Stimulated activated CD4-positive, alpha-beta T cell treated with anti-CD3 and anti-CD28 coated beads, Interleukin-15, amount 100 ng/mL, for 24 hours (primary cell): ENCODE measurements at regions not wholly inside any gene's neighbourhood (a gene's known extent, or its start where the extent isn't known, plus 50 kb on each side); places are given as distances from the start of the nearest gene placed in this dataset.

ENCODE experiments used
- DNase-seq: peaks from one replicate; pipeline ENCODE4 v3.0.0-alpha.2; 2020

DNA sequence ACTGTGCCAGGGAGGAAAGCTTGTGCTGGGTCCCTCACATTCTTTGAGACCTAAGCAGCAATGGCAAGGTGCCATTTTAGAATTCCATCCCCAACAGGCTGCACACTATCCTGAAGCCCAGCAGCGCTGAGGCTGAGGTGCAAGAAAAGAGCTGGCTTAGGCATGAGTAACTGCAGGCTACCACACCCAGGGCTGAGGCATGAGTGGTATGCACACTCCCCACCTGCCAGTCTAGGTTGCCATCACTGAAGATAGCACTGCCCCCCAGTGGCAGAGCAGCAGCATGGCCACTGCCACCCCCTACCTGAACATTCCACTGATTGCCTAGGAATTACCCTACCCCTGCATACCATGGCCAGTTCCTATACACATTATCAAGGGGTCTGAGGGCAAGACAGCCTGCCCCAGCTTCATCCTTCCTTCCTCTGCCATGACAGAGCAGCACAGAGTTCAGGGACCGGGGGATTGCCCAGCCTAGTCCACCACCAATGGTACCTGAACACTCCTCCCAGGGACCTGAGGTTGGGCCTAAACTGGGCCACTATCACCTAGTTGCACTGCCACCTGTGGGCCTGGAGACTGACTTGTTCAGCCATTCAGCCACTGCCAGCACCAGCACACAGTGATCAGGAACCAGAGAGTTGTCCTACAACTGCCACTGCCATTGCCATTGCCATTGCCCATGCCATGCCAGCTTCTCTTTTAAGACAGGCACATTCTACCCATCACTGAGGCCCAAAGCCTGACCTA is 129.8 kb downstream of the SATB1 start:
- peak; percentile 56 for DNase-seq

DNA sequence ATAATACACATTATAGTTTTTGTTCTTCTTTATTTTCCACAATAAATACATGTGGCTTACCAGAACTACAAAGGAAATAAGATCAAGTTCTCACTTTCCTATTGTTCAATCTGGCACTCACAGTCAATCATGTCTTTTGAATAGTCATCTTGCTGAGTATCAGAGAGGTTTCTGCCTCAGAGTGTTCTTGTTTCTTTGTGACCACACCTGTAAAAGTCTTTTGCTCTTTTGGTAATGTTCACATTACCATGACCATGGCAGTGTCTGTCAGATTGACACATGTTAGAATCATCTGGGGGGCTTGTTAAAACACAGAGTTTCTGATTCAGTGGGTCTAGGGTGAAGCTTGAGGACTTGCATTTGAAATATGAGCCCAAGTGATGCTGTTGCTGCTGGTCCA is 135.0 kb downstream of the SATB1 start:
- DNase-seq: no peak

DNA sequence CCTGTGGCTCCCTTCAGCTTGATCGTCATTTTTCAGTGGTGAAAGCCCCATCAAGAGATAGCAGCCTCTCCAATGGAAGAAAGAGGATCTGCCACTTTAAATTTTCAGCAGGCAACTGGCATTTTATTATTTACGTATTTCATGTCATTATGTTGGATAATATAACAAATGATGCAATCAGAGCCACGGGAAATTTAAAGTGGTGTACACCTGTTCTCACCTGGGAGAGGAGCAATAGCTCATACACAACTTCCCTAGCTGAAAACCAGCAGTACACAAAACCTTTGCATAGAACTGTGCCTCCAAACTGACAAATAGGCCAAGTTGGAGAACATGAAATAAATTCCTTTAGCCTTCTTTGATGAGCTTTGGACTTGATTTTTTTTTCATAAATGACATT is 136.9 kb downstream of the SATB1 start:
- DNase-seq: no peak

DNA sequence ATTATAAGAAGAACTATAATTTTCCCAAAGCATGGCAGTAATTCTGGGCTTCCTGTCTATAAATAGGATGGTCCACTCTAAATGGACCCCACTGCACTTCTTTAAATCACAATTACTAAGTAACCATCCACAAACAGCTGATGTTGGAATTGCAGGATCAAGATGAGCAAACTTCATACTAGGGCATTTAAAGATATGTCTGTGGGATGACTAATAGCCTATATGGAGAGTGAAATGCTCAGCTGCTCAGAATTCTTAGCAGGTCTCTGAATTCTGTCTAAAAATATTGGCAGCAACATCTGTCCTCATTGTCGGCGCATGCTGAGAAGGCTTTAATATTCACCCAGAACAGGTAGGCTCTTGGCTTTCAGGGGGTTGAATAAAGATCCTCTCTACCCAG is 140.4 kb downstream of the SATB1 start:
- no peak for DNase-seq

DNA sequence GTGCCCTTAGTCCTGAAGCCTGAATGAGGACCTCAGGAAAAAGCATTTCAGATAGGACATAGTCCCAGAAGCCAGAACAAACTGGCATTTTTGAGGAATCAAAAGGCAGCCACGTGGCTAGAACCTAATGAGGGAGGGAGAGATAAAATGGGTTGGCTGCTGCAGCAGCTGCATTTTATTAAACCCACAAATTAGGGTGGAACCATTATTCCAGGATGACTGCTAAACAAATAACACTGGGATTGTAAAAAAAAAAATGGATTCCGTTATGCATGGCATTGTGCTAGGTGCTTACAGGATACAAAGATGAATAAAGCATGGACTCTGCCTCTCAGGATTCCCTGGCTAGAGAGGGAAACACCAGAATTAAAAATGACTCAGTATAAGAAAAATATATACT is 141.5 kb downstream of the SATB1 start:
- DNase-seq: no peak

DNA sequence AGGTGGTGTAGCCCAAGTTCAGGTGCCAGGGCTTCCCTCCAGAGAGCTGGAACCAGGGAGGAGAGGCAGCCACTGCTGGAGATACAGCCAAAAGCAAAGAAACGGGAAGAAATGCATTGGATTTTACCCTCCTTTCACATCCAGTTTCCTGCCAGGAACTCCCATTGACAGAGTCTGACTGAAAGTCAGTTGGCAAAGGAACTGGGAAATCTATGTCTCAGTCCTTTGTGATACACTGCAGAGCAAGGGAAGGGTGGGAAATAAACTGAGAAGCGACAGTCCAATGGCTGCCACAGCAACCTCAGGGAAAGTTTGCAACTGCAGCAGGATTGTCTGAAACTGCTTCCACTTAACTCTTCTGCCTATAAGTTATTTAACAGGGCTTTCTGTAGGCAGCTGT is 142.6 kb downstream of the SATB1 start:
- no peak for DNase-seq

DNA sequence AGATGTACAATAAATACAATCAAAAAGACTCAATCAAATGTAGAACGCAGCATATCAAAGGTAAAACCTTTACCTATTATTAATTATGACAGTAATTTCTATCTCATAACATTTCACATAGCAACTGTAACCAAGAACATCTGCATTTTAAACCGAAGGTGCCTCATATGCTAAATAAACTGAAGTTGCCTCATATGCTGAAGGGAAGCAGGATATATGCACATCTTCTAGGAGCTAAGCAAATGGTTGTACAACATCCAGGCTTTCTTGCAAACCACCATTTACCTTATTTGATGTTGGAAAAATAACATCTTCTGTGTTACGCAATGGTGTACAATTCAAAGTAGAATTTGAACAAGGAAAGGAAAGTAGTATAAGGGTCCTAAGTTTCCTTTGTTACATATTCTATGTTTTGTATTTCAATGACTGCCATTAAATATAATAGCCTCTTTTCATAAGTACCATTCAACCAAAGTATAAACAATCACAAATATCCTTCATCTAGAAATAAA is 145.9 kb downstream of the SATB1 start:
- DNase-seq: no peak

DNA sequence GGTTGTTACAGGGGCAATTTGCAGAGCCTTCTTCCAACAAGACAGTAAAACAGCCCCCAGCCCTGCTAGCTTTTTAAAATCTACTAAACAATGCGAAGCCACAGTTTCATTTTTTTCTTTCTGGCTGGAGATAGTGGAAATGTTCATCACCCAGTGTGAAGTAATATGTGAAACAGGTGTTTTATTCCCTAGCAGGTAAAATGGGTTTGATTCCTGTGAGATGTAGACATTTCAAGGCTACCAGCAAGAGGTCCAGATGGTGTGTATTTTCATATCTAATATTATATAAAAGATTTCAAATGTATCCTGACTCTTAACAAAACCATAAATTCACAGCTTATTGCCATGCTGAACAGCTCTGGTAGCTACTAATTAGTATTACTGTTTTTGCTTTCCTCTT is 160.3 kb downstream of the SATB1 start:
- DNase-seq: no peak

DNA sequence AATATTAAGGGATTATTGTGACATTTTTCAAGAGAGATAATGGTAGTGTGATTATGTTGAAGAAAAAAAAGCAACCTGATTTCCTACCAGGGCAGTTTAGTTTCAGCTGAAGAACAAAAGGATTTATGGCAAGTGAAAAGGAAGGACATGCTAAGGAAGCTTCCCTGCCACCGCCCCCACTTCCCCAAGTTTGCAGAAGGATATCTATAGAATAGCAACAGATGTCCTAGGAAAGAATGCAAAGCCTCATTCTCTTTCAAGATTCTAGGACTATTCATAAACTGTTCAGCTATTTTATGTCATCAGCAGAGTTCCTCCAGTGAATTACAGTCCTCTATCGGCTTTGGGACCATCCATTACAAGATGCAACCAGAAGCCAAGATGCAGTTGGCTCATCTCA is 160.8 kb downstream of the SATB1 start:
- DNase-seq: no peak

DNA sequence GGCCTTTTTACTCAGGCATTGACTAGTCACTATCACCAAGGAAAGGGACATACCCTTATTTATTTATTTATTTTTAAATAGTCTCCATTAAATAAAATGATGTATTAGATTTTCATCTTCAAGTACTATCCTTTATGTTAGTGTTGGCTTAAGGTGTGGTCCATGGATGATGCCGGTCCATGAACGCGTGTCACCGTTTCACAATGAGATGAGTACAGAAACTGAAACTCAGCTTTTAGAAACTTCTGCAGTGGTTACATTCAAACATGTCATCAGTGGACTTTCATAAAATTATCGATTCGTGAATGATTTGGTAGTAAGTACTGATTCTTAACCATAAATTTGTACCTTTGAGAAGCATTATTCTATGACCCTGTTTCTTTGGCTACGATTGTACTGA is 166.6 kb downstream of the SATB1 start:
- peak; percentile 4 for DNase-seq

DNA sequence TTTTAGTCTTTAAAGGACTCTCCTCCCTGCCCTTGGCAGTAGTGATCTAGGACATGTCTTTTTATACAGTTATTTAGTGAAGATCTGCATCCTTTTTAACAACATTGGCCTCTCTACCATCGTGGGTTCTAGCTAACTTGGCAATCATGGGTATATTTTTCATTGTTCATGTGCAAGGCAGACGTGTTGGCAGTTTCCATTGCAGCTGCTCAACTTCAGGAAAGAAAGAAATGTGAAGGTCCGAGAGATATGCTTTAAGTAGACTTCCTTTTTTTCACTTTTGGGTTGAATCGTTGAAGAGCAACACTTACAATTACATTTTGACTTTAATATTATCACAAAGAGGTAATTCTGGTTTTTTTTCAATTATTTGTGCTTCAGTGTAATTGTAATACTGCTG is 172.6 kb downstream of the SATB1 start:
- no peak for DNase-seq

DNA sequence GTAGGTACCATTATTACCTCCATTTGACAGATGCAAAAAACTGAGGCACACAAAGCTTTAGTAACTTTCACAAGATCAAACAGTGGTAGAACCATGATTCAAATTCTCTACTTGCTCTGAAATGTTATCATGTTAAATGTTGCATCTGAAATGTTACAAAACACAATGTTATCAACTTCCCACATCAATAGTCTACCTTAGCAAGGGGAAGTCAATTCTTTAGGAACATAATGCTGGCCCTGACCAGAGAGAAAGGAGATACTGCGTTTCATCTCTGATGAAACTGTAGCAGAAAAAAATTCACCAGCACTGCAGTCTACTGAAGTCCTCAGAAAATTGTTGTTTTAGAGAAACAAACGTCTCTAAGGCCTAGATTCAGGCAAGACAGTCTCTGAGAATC is 174.1 kb downstream of the SATB1 start:
- DNase-seq: no peak

DNA sequence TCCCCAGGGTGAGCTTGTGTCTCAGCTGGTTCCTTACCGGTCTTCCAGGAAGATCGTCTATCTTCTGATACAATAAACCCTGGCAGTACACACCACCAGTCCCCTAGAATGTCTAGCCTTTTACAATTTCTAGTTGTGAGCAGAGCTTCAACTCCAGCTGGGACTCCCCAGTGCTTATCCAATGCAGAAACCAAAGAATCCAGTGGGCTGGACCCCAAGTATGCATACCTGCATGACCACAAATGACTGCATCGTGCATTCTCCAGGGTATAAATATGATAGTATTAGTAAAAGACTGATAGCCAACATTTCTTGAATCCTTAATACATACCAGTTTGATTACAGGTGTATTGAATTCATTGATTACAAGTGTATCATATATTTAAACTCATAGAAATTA is 176.0 kb downstream of the SATB1 start:
- DNase-seq: no peak

DNA sequence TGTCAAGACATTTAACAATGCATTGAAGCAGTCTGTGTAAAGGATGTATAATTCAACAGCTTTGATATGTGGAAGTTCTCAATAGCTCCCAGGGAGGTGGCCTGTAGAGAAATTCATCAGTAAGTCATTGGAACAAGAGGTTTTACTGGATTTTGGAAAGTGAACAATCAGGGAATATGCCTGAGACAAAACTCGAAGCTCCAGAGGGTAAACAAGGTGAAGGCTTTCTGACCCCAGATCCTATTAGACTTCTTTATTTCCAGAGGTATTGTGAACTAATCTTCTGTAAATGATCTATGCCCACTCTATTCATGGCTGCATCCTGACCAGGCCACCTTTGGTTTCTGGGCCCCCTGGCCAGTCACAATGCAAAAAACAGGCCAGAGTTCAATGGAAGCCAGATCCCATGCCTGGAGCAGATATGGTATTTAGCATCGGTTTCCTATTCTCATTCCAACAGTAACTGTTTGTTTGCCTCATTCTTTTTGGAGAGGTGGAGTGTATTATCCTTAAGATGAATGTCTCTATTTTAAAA is 177.3 kb downstream of the SATB1 start:
- no peak for DNase-seq

DNA sequence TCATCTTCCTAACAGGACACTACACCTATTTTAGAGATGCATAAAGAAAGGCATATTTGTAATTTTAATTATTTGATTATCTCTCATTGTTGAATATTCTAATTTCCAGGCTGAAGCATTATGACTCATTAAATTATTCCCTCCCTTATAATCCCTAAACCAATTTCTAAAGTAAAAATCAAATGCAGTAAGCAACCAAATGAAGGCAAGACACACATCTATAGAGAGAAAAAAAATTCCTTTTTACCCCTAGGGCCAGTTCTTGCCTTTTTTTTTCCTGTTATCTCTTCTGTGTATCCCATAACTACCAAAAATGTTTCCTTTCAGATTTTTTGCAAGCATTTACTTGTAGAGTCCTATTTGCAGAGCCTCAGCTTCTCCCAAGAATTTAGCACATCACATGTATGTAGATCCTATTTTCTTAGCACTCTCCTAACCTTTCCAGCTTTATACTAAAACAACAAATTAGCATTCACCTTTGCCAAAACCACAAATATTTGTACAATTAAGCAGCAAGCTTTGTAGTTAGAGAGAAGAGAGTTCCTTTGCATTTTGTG is 177.9 kb downstream of the SATB1 start:
- no peak for DNase-seq

DNA sequence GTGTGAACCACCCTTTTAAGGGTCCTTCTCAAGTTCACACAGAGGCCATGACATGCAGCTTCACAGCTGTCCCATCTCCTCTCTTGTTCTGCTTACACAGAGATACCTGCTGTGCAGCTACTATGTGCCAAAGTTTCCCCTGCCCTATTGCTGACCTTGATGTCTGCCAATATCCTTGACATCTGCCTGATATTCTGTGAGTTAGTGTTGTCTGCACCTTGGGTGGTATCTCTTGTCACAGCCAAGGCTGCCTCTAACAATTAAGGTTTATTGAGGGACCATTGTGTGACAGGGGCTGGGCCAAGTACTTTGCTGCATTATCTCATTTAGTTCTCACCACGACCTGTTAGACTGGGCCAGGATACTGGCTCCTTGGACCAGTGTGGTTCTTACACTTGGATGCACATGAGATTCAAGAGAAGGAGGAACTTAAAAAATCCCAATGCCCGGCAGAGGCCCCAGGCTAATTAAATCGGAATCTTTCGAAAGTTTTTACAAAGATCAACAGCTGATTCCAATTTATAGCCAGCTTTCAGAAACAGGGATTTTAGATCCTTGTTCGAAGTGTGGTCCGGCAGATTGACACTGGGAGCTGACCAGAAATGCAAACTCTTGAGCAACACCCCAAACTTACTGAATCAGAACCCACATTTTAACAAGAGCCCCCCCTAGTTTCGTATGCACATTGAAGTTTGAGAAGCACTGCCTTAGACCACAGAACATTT is 178.6 kb downstream of the SATB1 start:
- no peak for DNase-seq

DNA sequence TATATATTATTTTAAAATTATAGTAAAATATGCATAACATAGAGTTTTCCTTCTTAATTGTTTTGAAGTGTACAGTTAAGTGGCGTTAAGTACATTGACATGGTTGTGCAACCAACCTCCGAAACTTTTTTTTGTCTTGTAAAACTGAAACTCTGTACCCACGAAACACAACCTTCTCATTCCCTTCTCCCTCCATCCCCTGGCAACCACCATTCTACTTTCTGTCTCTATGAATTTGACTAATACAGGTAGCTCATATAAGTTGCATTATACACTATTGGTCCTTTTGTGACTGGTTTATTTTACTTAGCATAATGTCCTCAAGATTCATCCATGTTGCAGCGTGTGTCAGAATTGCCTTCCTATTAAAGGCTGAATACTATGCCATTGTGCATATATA is 179.4 kb downstream of the SATB1 start:
- DNase-seq: no peak

DNA sequence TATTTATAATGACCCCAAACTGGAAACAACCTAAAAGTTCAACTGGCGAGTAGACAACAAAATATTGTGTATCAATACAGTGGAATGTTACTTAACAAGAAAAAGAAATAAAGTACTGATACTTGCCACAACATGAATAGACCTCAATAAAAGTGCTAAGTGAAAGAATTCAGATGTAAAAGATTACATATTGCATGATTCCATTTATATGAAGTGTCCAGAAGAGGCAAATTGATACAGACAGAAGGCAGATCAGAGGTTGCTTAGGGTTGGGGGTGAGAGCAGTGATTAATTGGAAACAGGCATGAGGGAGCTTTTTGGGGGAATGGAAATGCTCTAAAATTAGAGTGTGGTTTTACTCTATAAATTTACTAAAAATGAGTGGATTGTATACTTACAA is 183.3 kb downstream of the SATB1 start:
- DNase-seq: no peak

DNA sequence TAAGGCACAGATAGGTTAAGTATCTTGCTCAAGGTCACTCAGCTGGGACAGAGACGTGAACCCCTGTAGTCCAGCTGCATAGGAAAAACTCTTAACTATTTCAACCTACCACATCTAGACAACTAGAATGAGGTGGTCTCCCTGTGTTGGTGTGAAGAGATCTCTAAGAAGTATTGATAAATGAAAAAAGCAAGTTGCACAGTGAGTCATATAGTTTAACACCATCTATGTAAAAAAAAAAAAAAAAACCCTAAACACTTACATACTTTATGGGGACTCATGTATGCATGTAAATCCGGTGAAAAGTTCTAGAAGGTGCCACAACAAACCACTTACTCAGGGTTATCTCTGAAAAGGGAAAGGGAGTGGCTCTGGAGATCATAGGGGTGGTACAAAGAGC is 185.5 kb downstream of the SATB1 start:
- no peak for DNase-seq

DNA sequence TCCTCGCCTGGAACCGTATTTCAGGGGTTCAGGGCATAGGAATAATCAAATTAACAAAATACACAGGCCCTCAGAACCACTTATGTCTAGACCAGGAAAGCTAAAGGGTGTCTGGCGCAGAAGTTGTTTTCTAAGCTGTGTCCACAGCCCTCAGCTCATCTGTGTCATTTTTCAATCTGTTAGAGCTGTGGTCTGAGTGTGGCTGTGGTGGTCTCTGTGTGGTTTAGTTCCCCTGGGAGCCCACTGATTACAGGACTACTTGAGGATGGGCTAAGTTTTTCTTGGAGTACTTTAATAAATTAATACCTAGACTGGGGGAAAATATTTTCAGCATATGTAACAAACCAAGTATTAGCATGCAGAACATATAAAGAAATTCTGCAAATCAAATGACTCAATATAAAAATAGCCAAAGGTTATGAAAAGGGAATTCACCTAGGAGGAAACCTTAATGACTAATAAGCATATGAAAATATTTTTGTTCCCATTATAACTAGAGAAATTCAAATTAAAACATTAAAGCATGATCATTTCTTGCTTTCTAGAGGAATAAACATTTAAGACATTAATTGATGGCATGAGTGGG is 186.3 kb downstream of the SATB1 start:
- DNase-seq: no peak

DNA sequence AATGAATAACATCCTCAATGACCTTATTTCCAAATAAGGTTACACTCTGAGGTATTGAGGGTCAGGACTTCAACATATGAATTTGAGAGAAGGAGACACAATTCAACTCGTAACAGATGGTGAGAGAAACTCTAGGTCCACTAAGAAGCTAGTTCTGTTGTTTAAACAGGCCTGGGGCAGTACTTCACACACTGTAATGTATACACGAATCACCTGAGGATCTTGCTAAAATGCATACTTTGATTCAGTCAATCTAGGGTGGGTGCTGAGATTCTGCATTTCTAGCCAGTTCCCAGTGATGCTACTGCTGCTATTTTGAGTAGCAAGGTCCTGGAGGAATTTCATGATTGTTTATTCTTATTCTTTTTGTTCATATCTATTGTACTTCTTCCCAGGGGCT is 186.8 kb downstream of the SATB1 start:
- DNase-seq: no peak

DNA sequence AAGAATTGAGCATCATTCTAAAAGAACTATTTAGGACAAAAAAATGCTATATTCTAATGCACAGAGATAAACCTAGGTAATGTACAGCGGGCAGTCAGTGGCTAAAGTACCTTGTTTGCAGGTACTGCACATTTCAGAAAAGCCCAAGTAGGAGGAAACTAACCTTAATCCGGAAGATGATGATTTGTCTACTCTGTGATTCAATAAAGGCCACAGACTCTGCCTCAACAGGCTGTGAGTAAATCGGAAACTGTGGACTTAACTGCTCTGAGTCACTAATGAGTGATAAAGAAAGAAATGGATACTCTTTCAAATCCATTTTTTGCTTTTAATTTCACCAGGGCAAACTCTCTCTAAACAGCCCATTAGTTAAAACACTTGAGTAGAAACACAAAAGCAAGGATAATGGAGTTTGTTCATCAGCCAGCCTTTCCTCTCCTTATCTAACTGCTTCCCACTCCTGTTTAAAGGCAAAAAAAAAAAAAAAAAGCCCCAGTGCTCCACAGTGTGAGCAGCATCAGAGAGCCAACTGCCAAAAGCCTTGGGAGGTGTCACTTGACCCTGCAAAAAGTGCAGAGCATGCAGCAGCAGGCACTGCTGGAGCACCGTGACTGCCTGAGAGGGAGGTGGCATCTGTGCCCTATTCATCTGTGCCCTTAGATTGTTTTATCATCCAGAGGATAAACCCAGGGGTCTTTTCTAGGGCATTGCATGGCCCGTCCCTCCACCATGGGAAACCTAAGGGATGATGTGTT is 187.7 kb downstream of the SATB1 start:
- peak; percentile 4 for DNase-seq

DNA sequence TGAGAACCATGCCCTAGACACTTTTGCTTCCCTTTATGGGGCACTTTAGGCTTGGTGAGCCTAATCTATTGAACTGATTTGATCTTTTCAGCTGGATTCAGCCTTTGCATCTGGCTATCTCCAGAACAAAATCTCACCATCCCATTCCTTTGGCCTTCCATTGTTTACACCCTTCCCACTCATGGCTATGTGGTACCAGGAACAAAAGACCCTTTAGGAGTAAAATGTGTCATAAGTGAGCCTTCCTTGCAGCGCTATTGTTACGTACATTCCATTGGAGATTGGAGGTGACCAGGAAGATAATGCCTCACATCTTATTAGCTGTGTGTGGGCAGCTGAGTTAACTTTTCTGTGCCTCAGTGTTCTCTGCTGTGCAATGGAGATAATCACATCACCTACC is 188.4 kb downstream of the SATB1 start:
- DNase-seq: no peak
